Fibroblast of lung (primary cell): ENCODE measurements at regions not wholly inside any gene's neighbourhood (a gene's known extent, or its start where the extent isn't known, plus 50 kb on each side); places are given as distances from the start of the nearest gene placed in this dataset.

Experiments used
- CTCF ChIP-seq, 2 donors: IDR thresholded peaks in 1 of 2; conservative IDR thresholded peaks in 1 of 2; 1 replicate in 1 of 2; 2 replicates in 1 of 2; pipeline ENCODE4 v1.5.1; 2011 to 2012; ENCODE audit warnings: low read length in 2 of 2, control low read depth in 1 of 2, inconsistent platforms in 1 of 2, low read depth in 1 of 2, mild to moderate bottlenecking in 1 of 2
- EZH2 ChIP-seq: IDR thresholded peaks from 2 replicates; pipeline ENCODE4 v1.5.1; 2012; ENCODE audit warnings: low read length, control low read depth, mild to moderate bottlenecking; ENCODE audit errors: missing control alignments

GRCh38 chr9:95715868-95716435 is 159.5 kb upstream of the ERCC6L2 start:
- TF ChIP-seq CTCF (conservative IDR thresholded peaks at IDR 0.05 in 1 of 2, IDR thresholded peaks at IDR 0.05 in 1 of 2; ENCODE audit: low read depth in 1 of 2, low read length in 2 of 2) (no peak), EZH2 (no peak)
